Panc1 (cell line): ENCODE measurements at regions not wholly inside any gene's neighbourhood (a gene's known extent, or its start where the extent isn't known, plus 50 kb on each side); places are given as distances from the start of the nearest gene placed in this dataset.
A peak's percentile ranks its signal among the peaks of the same experiment; 100 is the strongest.

ENCODE experiments used
- ATAC-seq: fragments of 200-7000 bp; cut with Tn5 transposase; 2 replicates; pipeline ENCODE4 v1.9.1; 2020; ENCODE audit warnings: mild to moderate bottlenecking, moderate library complexity
- BruUV-seq: library from RNA; stranded (reverse); fragments of 400-500 nt; replicated peaks from 2 replicates; lab custom pipeline; 2021; lab: Mats Ljungman, UMichigan
- CTCF ChIA-PET: fragments of 300-600 bp; sonication (Branson Sonifier 250); formaldehyde crosslinking; loops from one replicate; lab custom pipeline; 2022; ENCODE audit warnings: antibody characterized with exemption; lab: Charles Lee
- POLR2A ChIA-PET: fragments of 300-600 bp; sonication (Branson Sonifier 250); formaldehyde crosslinking; loops from one replicate; lab custom pipeline; 2022; ENCODE audit warnings: antibody characterized with exemption; lab: Charles Lee
- DNase-seq: peaks from one replicate; pipeline ENCODE4 v3.0.0-alpha.2; 2010; ENCODE audit warnings: low read depth, low spot score
- H3K27ac ChIP-seq: 2 replicates; pipeline ENCODE4 v1.5.1; 2011; ENCODE audit warnings: mild to moderate bottlenecking, low read length, inconsistent platforms
- H3K27me3 ChIP-seq: fragments of 200-500 bp; sonication (Bioruptor generic); 2 replicates; pipeline ENCODE4 v1.6.0; 2014; ENCODE audit warnings: low read length, inconsistent platforms; ENCODE audit not compliant: control insufficient read depth, insufficient read depth
- H3K36me3 ChIP-seq: fragments of 200-500 bp; sonication (Bioruptor generic); 2 replicates; pipeline ENCODE4 v1.5.1; 2014; ENCODE audit warnings: inconsistent platforms, mild to moderate bottlenecking, low read length, moderate library complexity; ENCODE audit not compliant: control insufficient read depth, insufficient read depth
- H3K4me1 ChIP-seq: 2 replicates; pipeline ENCODE4 v1.5.1; 2011; ENCODE audit warnings: inconsistent platforms, mild to moderate bottlenecking, low read length, moderate library complexity; ENCODE audit not compliant: control insufficient read depth, insufficient read depth
- H3K4me3 ChIP-seq, 2 experiments: 2 replicates each; pipeline ENCODE4 v1.5.1; 2011 to 2012; ENCODE audit warnings: low read depth in 2 of 2, low read length in 2 of 2, mild to moderate bottlenecking in 2 of 2, inconsistent platforms in 1 of 2, moderate library complexity in 1 of 2
- H3K9me3 ChIP-seq: fragments of 200-500 bp; sonication (Bioruptor generic); 2 replicates; pipeline ENCODE4 v1.5.1; 2014; ENCODE audit warnings: low read depth, mild to moderate bottlenecking, inconsistent platforms, low read length, moderate library complexity; ENCODE audit not compliant: control insufficient read depth, insufficient read depth
- CTCF ChIP-seq: fragments of 450-650 bp; IDR thresholded peaks from 2 replicates; pipeline ENCODE4 v1.5.1; 2017; ENCODE audit warnings: mild to moderate bottlenecking
- POLR2AphosphoS5 ChIP-seq: IDR thresholded peaks from 2 replicates; pipeline ENCODE4 v1.6.1; 2012; ENCODE audit warnings: mild to moderate bottlenecking, low read depth, low read length, moderate library complexity
- REST ChIP-seq, 2 experiments: IDR thresholded peaks; 2 replicates each; pipeline ENCODE4 v1.6.1; 2011 to 2012; ENCODE audit warnings: low read depth in 2 of 2, control low read depth in 1 of 2, low read length in 1 of 2, mild to moderate bottlenecking in 1 of 2, moderate library complexity in 1 of 2; ENCODE audit not compliant: insufficient read depth in 1 of 2
- SIN3A ChIP-seq: IDR thresholded peaks from 2 replicates; pipeline ENCODE4 v1.6.1; 2012; ENCODE audit warnings: low read depth, mild to moderate bottlenecking, low read length, moderate library complexity, borderline replicate concordance; ENCODE audit not compliant: insufficient read depth
- TCF7L2 ChIP-seq: IDR thresholded peaks from 2 replicates; pipeline ENCODE4 v1.6.1; 2011; ENCODE audit warnings: mild to moderate bottlenecking, low read depth, low read length, inconsistent platforms
- in situ Hi-C: cut with HindIII; loops from 2 replicates; pipeline ENCODE4 v1.10.0; 2016; ENCODE audit warnings: low sequenced_read_pairs, low pct_unique_long_range_greater_than_20kb
- intact Hi-C: fragments of 100-400 bp; cut with micrococcal nuclease; formaldehyde crosslinking; loops from one replicate; pipeline ENCODE4 v1.10.0; 2022; ENCODE audit not compliant: unreplicated experiment

GRCh38 chr4:119725688-119726330, 97.2 kb upstream of the PDE5A start:
- H3K27ac ChIP-seq: peak overlapping the region; percentile 98
- H3K9me3 ChIP-seq: peaks cover 12% of the 10 kb centered on the region; the same call in 1 of the 2 replicates
- in situ Hi-C loops: no loop called here
- POLR2A ChIA-PET: no interaction called here
- H3K27me3 ChIP-seq: no peaks in the 10 kb centered on the region
- H3K36me3 ChIP-seq: no peaks in the 10 kb centered on the region
- H3K4me1 ChIP-seq: peaks cover 8% of the 10 kb centered on the region
- TF ChIP-seq POLR2AphosphoS5: no peak
- TF ChIP-seq REST (IDR thresholded peaks at IDR 0.05; ENCODE audit: insufficient read depth in 1 of 2, low read depth in 2 of 2, low read length in 1 of 2): no peak
- no peak for TF ChIP-seq SIN3A
- no peak for TF ChIP-seq TCF7L2
- no peak for TF ChIP-seq CTCF
- ATAC-seq (no peak), DNase-seq (no peak)
- intact Hi-C loops: no loop called here
- BruUV-seq: no TSS peak
- CTCF ChIA-PET: no interaction called here
- H3K4me3 ChIP-seq: no peak overlapping the region

GRCh38 chr4:119725011-119725410, 96.4 kb upstream of the PDE5A start:
- peaks cover 12% of the 10 kb centered on the region; the same call in 1 of the 2 replicates for H3K9me3 ChIP-seq
- no TSS peak for BruUV-seq
- no peak for TF ChIP-seq REST (IDR thresholded peaks at IDR 0.05; ENCODE audit: insufficient read depth in 1 of 2, low read depth in 2 of 2, low read length in 1 of 2)
- no peak for TF ChIP-seq CTCF
- TF ChIP-seq POLR2AphosphoS5: no peak
- no peak for TF ChIP-seq TCF7L2
- TF ChIP-seq SIN3A: no peak
- no peak overlapping the region for H3K4me3 ChIP-seq
- POLR2A ChIA-PET: no interaction called here
- CTCF ChIA-PET: no interaction called here
- H3K27me3 ChIP-seq: no peaks in the 10 kb centered on the region
- peak overlapping the region; percentile 98; the same call in 1 of the 2 replicates for H3K27ac ChIP-seq
- H3K4me1 ChIP-seq: peaks cover 6% of the 10 kb centered on the region
- in situ Hi-C loops (no loop called here), intact Hi-C loops (no loop called here)
- no peaks in the 10 kb centered on the region for H3K36me3 ChIP-seq
- ATAC-seq: no peak
- DNase-seq: no peak
